ENCODE measurements at regions not wholly inside any gene's neighbourhood (a gene's known extent, or its start where the extent isn't known, plus 50 kb on each side); places are given as distances from the start of the nearest gene placed in this dataset.

GRCh38 chr10:118521415-118522117 lies 73.9 kb downstream of the PRLHR start:
- DNase-seq (ENCODE audit: low read depth, low spot score) = no peak
- in situ Hi-C loops (cut with HindIII; ENCODE audit: low sequenced_read_pairs) = no loop called here
- TF ChIP-seq CTCF (IDR thresholded peaks at IDR 0.05; ENCODE audit: low read depth, low read length) = no peak
- H3K4me3 ChIP-seq (ENCODE audit: low read depth, low read length) = no peak overlapping the region

- TF ChIP-seq CTCF (IDR thresholded peaks at IDR 0.05; ENCODE audit: low read depth, low read length) = no peak
- DNase-seq (ENCODE audit: low read depth, low spot score) = no peak
- no peak overlapping the region for H3K4me3 ChIP-seq (ENCODE audit: low read depth, low read length)
- in situ Hi-C loops (cut with HindIII; ENCODE audit: low sequenced_read_pairs) = no loop called here
These were observed 75.2 kb downstream of the PRLHR start for GRCh38 chr10:118520116-118520742.

GRCh38 chr10:118518095-118518494 lies 77.4 kb downstream of the PRLHR start:
- no peak for DNase-seq (ENCODE audit: low read depth, low spot score)
- in situ Hi-C loops (cut with HindIII; ENCODE audit: low sequenced_read_pairs) = no loop called here
- TF ChIP-seq CTCF (IDR thresholded peaks at IDR 0.05; ENCODE audit: low read depth, low read length) = no peak
- H3K4me3 ChIP-seq (ENCODE audit: low read depth, low read length) = no peak overlapping the region

- no peak for DNase-seq (ENCODE audit: low read depth, low spot score)
- no peak for TF ChIP-seq CTCF (IDR thresholded peaks at IDR 0.05; ENCODE audit: low read depth, low read length)
- H3K4me3 ChIP-seq (ENCODE audit: low read depth, low read length) = no peak overlapping the region
- in situ Hi-C loops (cut with HindIII; ENCODE audit: low sequenced_read_pairs) = no loop called here
These were observed 78.7 kb downstream of the PRLHR start for GRCh38 chr10:118516716-118517115.

GRCh38 chr10:118513174-118513573 lies 82.3 kb downstream of the PRLHR start:
- TF ChIP-seq CTCF (IDR thresholded peaks at IDR 0.05; ENCODE audit: low read depth, low read length) = no peak
- no peak overlapping the region for H3K4me3 ChIP-seq (ENCODE audit: low read depth, low read length)
- in situ Hi-C loops (cut with HindIII; ENCODE audit: low sequenced_read_pairs) = no loop called here
- DNase-seq (ENCODE audit: low read depth, low spot score) = no peak

GRCh38 chr10:118511711-118512110 lies 83.7 kb downstream of the PRLHR start:
- DNase-seq (ENCODE audit: low read depth, low spot score) = no peak
- no peak for TF ChIP-seq CTCF (IDR thresholded peaks at IDR 0.05; ENCODE audit: low read depth, low read length)
- H3K4me3 ChIP-seq (ENCODE audit: low read depth, low read length) = no peak overlapping the region
- in situ Hi-C loops (cut with HindIII; ENCODE audit: low sequenced_read_pairs) = no loop called here
